ENCODE measurements at regions not wholly inside any gene's neighbourhood (a gene's known extent, or its start where the extent isn't known, plus 50 kb on each side); places are given as distances from the start of the nearest gene placed in this dataset.

GRCh38 chr15:69608661-69609060, 156.0 kb downstream of the RPLP1 start:
- DNase-seq (ENCODE audit: low spot score): no peak
- no peak overlapping the region for H3K27ac ChIP-seq
- H3K4me3 ChIP-seq: no peak overlapping the region
- no peak for TF ChIP-seq CTCF (IDR thresholded peaks at IDR 0.05)

GRCh38 chr15:69609176-69609575, 156.6 kb downstream of the RPLP1 start:
- no peak overlapping the region for H3K27ac ChIP-seq
- no peak for DNase-seq (ENCODE audit: low spot score)
- no peak for TF ChIP-seq CTCF (IDR thresholded peaks at IDR 0.05)
- H3K4me3 ChIP-seq: no peak overlapping the region

- no peak for DNase-seq (ENCODE audit: low spot score)
- Histone ChIP-seq H3K27ac (no peak overlapping the region), H3K4me3 (no peak overlapping the region)
- no peak for TF ChIP-seq CTCF (IDR thresholded peaks at IDR 0.05)
Measured at GRCh38 chr15:69609776-69610175, 157.2 kb downstream of the RPLP1 start.

- Histone ChIP-seq H3K27ac (no peak overlapping the region), H3K4me3 (no peak overlapping the region)
- TF ChIP-seq CTCF (IDR thresholded peaks at IDR 0.05): no peak
- DNase-seq (ENCODE audit: low spot score): no peak
Measured at GRCh38 chr15:69610277-69610676, 157.7 kb downstream of the RPLP1 start.

DNA sequence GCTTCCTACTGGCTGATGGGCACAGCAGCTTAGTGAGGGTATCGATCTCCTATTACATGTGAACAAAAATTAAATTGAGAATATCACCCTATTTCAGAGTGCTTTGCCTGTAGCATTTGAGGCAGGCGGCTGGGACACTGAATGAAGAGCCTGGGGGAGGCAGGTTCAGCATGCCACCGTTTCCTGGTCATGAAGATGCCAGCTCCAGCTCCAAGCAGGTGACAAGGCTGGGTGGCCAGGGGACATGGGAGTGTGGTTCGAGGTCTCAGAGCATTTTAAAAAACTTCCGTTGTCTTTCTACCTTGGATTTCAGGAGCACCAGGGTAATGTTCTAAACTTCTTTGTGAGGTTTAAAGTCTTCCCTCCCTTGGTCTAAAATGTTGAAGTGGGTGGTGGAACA, 158.2 kb downstream of the RPLP1 start:
- no peak overlapping the region for H3K4me3 ChIP-seq
- TF ChIP-seq CTCF (IDR thresholded peaks at IDR 0.05): no peak
- no peak for DNase-seq (ENCODE audit: low spot score)
- no peak overlapping the region for H3K27ac ChIP-seq

DNA sequence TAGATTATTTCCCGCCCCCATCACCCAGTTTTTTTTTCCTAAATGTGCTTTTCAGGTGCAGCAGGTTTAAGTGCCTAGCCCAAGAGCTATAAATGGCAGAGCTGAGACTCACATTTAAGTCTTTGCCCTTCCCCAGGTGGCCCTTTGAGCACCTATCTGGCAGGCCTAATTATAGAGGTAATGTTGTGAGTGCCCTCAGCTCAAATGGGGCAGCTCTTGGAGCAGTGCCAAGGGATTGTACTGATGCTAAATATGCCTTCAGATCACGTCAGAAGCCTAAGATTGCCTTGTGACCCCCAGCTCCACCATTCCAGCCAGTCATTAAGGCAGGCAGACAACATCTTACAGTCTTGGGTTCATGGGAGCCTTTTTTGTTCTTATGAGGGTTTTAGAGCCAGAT, 159.5 kb downstream of the RPLP1 start:
- TF ChIP-seq CTCF (IDR thresholded peaks at IDR 0.05): no peak
- no peak overlapping the region for H3K4me3 ChIP-seq
- H3K27ac ChIP-seq: no peak overlapping the region
- DNase-seq (ENCODE audit: low spot score): no peak

DNA sequence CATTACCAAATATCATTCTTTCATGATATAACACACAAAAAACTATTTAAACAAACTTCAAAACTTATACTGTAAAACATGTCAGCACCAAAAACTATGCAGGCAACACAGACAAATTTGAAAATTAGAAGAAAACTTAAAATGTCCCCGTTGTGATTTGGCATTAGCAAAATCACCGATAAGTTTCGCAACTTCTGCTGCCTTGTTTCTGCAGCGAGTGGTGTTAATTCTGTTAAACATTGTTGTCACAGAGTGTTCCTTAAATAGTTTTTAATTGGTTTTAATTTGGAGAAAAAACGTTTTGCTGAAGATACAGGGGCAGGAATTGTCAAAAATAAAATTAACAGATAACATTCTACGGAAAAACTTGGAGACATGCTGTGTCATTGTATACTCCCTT, 160.6 kb downstream of the RPLP1 start:
- TF ChIP-seq CTCF (IDR thresholded peaks at IDR 0.05): no peak
- DNase-seq (ENCODE audit: low spot score): no peak
- Histone ChIP-seq H3K27ac (no peak overlapping the region), H3K4me3 (no peak overlapping the region)
